ENCODE measurements at regions not wholly inside any gene's neighbourhood (a gene's known extent, or its start where the extent isn't known, plus 50 kb on each side); places are given as distances from the start of the nearest gene placed in this dataset.

DNA sequence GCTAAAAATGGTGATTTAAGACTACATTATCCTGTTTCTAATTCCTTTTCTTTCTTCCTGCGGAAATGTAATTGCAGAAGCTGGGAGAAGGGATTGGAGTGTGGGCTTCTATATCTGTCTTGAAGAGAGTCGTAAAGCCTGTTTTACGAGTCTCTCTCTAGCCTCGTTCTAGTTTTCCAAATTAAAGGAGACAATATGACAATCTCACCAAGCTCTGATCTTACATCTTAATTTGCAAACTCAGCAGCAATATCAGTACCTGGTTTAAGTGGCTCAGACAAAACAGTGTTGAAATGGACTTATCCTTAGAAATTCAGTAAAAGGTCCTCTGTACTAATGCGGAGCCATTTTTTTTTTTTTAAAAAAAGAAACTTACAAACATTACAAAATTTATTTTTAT lies 349.5 kb upstream of the HAND2 start:
- DNase-seq (ENCODE audit: insufficient read length, low spot score, missing footprints): no peak
- no peaks in the 10 kb centered on the region for H3K79me2 ChIP-seq (ENCODE audit: insufficient read depth, low read length)
- H3K4me3 ChIP-seq (ENCODE audit: insufficient read depth, low read length): no peak overlapping the region
- no peak overlapping the region for H3K27ac ChIP-seq (ENCODE audit: low read depth, low read length)
- H2AFZ ChIP-seq (ENCODE audit: low read length): no peak overlapping the region
- no peaks in the 10 kb centered on the region for H3K4me1 ChIP-seq (ENCODE audit: insufficient read depth, low read length)
- H3K4me2 ChIP-seq (ENCODE audit: insufficient read depth, low read length): no peak overlapping the region
- H4K20me1 ChIP-seq (ENCODE audit: insufficient read depth, low read length): no peaks in the 10 kb centered on the region
- TF ChIP-seq, protein P1, sequence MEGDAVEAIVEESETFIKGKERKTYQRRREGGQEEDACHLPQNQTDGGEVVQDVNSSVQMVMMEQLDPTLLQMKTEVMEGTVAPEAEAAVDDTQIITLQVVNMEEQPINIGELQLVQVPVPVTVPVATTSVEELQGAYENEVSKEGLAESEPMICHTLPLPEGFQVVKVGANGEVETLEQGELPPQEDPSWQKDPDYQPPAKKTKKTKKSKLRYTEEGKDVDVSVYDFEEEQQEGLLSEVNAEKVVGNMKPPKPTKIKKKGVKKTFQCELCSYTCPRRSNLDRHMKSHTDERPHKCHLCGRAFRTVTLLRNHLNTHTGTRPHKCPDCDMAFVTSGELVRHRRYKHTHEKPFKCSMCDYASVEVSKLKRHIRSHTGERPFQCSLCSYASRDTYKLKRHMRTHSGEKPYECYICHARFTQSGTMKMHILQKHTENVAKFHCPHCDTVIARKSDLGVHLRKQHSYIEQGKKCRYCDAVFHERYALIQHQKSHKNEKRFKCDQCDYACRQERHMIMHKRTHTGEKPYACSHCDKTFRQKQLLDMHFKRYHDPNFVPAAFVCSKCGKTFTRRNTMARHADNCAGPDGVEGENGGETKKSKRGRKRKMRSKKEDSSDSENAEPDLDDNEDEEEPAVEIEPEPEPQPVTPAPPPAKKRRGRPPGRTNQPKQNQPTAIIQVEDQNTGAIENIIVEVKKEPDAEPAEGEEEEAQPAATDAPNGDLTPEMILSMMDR (IDR thresholded peaks at IDR 0.05; ENCODE audit: extremely low read depth, low read depth, low read length): no peak
- H3K9me3 ChIP-seq (ENCODE audit: low read depth, low read length): no peaks in the 10 kb centered on the region
- H3K27me3 ChIP-seq (ENCODE audit: insufficient read depth, low read length): no peaks in the 10 kb centered on the region
- no peaks in the 10 kb centered on the region for H3K36me3 ChIP-seq (ENCODE audit: insufficient read depth, low read length)

- no peaks in the 10 kb centered on the region for H3K9me3 ChIP-seq (ENCODE audit: low read depth, low read length)
- no peaks in the 10 kb centered on the region for H3K4me1 ChIP-seq (ENCODE audit: insufficient read depth, low read length)
- H3K79me2 ChIP-seq (ENCODE audit: insufficient read depth, low read length): no peaks in the 10 kb centered on the region
- no peaks in the 10 kb centered on the region for H3K27me3 ChIP-seq (ENCODE audit: insufficient read depth, low read length)
- no peak overlapping the region for H3K4me2 ChIP-seq (ENCODE audit: insufficient read depth, low read length)
- H4K20me1 ChIP-seq (ENCODE audit: insufficient read depth, low read length): no peaks in the 10 kb centered on the region
- no peak for DNase-seq (ENCODE audit: insufficient read length, low spot score, missing footprints)
- TF ChIP-seq, protein P1 (IDR thresholded peaks at IDR 0.05; ENCODE audit: extremely low read depth, low read depth, low read length): no peak
- no peak overlapping the region for H2AFZ ChIP-seq (ENCODE audit: low read length)
- no peaks in the 10 kb centered on the region for H3K36me3 ChIP-seq (ENCODE audit: insufficient read depth, low read length)
- no peak overlapping the region for H3K4me3 ChIP-seq (ENCODE audit: insufficient read depth, low read length)
- no peak overlapping the region for H3K27ac ChIP-seq (ENCODE audit: low read depth, low read length)
These were observed 348.7 kb upstream of the HAND2 start for GRCh38 chr4:173878701-173879100.

DNA sequence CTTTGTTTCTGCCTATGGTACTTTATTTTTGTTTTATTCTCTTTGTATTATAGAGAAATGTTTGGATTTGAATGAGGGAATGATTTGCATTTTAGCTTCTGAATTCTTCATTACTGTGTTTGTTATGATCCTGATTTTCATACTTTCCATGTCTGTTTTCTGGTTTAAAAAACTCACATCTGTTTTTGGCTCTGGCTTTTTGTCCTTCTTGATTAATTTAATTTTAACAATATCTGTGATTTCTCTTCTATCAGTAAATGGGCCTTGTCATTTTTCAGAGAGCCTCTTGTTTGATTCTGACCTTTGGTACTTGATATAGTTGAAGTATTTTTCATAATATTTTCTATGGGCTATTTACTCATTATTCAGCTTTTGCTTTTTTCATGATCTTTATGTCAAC lies 341.6 kb upstream of the HAND2 start:
- Histone ChIP-seq H3K4me1 (ENCODE audit: insufficient read depth, low read length) (no peaks in the 10 kb centered on the region), H4K20me1 (ENCODE audit: insufficient read depth, low read length) (no peaks in the 10 kb centered on the region), H3K79me2 (ENCODE audit: insufficient read depth, low read length) (no peaks in the 10 kb centered on the region), H3K27me3 (ENCODE audit: insufficient read depth, low read length) (no peaks in the 10 kb centered on the region), H2AFZ (ENCODE audit: low read length) (no peak overlapping the region), H3K27ac (ENCODE audit: low read depth, low read length) (no peak overlapping the region), H3K4me2 (ENCODE audit: insufficient read depth, low read length) (no peak overlapping the region), H3K4me3 (ENCODE audit: insufficient read depth, low read length) (no peak overlapping the region), H3K9me3 (ENCODE audit: low read depth, low read length) (no peaks in the 10 kb centered on the region), H3K36me3 (ENCODE audit: insufficient read depth, low read length) (no peaks in the 10 kb centered on the region)
- TF ChIP-seq, protein P1 (IDR thresholded peaks at IDR 0.05; ENCODE audit: extremely low read depth, low read depth, low read length): no peak
- no peak for DNase-seq (ENCODE audit: insufficient read length, low spot score, missing footprints)

GRCh38 chr4:173866322-173867026 lies 336.4 kb upstream of the HAND2 start:
- Histone ChIP-seq H3K4me1 (ENCODE audit: insufficient read depth, low read length) (no peaks in the 10 kb centered on the region), H3K36me3 (ENCODE audit: insufficient read depth, low read length) (no peaks in the 10 kb centered on the region), H3K27me3 (ENCODE audit: insufficient read depth, low read length) (no peaks in the 10 kb centered on the region), H3K4me2 (ENCODE audit: insufficient read depth, low read length) (no peak overlapping the region), H3K79me2 (ENCODE audit: insufficient read depth, low read length) (no peaks in the 10 kb centered on the region), H4K20me1 (ENCODE audit: insufficient read depth, low read length) (no peaks in the 10 kb centered on the region), H3K27ac (ENCODE audit: low read depth, low read length) (no peak overlapping the region), H3K4me3 (ENCODE audit: insufficient read depth, low read length) (no peak overlapping the region), H3K9me3 (ENCODE audit: low read depth, low read length) (no peaks in the 10 kb centered on the region), H2AFZ (ENCODE audit: low read length) (no peak overlapping the region)
- DNase-seq (ENCODE audit: insufficient read length, low spot score, missing footprints): no peak
- TF ChIP-seq, protein P1 (IDR thresholded peaks at IDR 0.05; ENCODE audit: extremely low read depth, low read depth, low read length): no peak
